HG03139 (cell line): ENCODE measurements at regions not wholly inside any gene's neighbourhood (a gene's known extent, or its start where the extent isn't known, plus 50 kb on each side); places are given as distances from the start of the nearest gene placed in this dataset.
"Not testable (repeated sequence)": the region's sequence is repeated elsewhere in the genome, so short reads cannot be mapped to it uniquely, and the experiment has no call there.

ENCODE experiments used
- ATAC-seq: cut with Tn5 transposase; IDR thresholded peaks from one replicate; pipeline ENCODE4 v1.9.1; 2021; ENCODE audit not compliant: unreplicated experiment

- ATAC-seq: not testable (repeated sequence)
These were observed 111.7 kb upstream of the CCZ1B start for GRCh38 chr7:6937746-6938145.

GRCh38 chr7:6938284-6938683 is 112.2 kb upstream of the CCZ1B start:
- not testable (repeated sequence) for ATAC-seq

DNA sequence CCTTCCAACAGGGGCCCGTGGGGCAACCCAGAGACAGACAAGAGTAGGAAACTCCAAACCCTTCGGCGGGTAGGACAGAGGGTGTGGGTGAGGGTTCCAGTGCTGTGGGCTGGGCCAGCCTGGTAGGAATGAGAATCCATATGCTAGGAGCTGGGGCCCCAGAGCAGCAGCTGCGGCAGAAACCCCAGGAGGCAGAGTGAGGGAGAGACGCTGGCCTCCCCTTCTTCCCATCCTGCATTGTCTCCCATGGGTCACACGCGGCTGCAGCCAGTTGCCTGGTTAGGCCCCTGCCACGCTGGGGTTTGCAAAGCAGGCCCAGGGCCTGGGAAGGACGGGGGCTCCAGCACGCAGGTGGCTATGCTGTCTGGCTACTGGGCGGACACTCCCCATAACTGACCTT is 113.1 kb upstream of the CCZ1B start:
- ATAC-seq: not testable (repeated sequence)

DNA sequence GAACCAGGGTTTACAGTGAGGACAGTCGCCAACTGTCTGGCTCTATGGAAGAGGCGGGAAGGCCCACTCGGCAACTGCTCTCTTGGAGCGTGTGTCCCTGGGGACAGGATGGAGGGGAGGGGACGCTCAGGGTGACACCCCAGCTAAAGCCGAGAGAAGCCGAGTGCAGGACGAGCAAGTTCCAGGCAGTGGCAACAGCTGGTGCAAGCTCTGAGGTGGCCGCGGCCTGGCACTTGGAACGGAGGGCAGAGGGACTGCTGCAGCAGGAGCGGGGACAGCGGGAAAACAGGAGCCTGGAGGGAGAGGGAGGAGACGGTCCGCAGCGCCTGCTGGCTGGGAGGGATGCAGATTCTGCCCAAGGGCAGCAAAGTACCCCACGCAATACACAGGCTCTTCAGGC is 113.8 kb upstream of the CCZ1B start:
- not testable (repeated sequence) for ATAC-seq

- not testable (repeated sequence) for ATAC-seq
These were observed 120.8 kb upstream of the CCZ1B start for GRCh38 chr7:6946873-6947272.

DNA sequence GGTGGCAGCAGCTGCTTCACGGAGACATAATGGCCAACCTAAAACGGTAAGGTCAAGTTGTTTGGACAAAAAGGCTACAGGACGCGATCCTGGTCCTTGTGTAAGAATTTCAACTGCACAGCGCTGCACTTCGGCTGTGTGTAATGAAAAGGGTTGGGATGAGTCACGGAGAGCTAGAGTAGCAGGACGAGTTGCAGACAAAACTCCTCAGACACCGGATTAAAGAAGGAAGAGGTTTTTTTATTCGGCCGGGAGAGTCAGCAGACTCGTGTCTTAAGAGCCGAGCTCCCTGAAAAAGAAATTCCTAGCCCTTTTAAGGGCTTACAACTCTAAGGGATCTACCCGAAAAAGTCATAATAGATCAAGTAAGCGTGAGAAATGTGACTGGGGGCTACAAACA is 124.2 kb upstream of the CCZ1B start:
- not testable (repeated sequence) for ATAC-seq

DNA sequence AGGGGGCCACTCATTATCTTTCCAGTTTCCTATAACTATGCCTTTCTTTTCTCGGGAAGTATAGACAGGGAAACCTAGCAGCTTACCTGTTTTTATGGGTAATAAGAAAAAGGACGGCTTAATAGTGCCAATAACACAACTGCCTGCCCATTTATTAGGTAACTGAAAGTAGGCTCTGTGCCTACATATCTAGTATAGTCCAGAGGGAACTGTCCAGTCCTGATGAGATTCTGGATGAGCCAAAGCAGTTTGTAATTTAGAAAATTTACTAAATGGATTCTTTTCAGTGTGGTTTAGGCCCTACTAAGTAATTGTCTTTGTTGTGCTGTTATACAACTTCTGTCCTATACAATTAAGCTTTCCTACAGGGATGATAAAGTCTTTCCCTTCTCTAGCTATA is 125.5 kb upstream of the CCZ1B start:
- ATAC-seq: not testable (repeated sequence)

GRCh38 chr7:6953138-6953797 is 127.2 kb upstream of the CCZ1B start:
- not testable (repeated sequence) for ATAC-seq

- not testable (repeated sequence) for ATAC-seq
These were observed 127.7 kb upstream of the CCZ1B start for GRCh38 chr7:6953798-6954181.

- ATAC-seq: not testable (repeated sequence)
These were observed 129.3 kb upstream of the CCZ1B start for GRCh38 chr7:6955385-6955784.

GRCh38 chr7:6955990-6956566 is 130.0 kb upstream of the CCZ1B start:
- ATAC-seq: not testable (repeated sequence)

GRCh38 chr7:6958371-6958770 is 132.3 kb upstream of the CCZ1B start:
- ATAC-seq: not testable (repeated sequence)

- ATAC-seq: not testable (repeated sequence)
These were observed 133.9 kb upstream of the CCZ1B start for GRCh38 chr7:6959942-6960341.

GRCh38 chr7:6962871-6963270 is 136.8 kb upstream of the CCZ1B start:
- ATAC-seq: not testable (repeated sequence)

- not testable (repeated sequence) for ATAC-seq
These were observed 139.0 kb upstream of the CCZ1B start for GRCh38 chr7:6965051-6965450.

DNA sequence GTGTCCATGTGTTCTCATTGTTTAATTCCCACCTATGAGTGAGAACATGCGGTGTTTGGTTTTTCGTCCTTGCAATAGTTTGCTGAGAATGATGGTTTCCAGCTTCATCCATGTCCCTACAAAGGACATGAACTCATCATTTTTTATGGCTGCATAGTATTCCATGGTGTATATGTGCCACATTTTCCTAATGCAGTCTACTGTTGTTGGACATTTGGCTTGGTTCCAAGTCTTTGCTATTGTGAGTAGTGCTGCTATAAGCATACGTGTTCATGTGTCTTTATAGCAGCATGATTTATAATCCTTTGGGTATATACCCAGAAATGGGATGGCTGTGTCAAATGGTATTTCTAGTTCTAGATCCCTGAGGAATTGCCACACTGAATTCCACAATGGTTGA is 144.1 kb upstream of the CCZ1B start:
- not testable (repeated sequence) for ATAC-seq

DNA sequence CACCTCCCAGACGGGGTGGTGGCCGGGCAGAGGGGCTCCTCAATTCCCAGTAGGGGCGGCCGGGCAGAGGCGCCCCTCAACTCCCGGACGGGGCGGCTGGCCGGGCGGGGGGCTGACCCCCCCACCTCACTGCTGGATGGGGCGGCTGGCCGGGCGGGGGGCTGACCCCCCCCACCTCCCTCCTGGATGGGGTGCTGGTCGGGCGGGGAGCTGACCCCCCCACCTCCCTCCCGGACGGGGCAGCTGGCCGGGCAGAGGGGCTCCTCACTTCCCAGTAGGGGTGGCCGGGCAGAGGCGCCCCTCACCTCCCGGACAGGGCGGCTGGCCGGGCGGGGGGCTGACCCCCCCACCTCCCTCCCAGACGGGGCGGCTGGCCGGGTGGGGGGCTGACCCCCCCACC is 148.8 kb upstream of the CCZ1B start:
- not testable (repeated sequence) for ATAC-seq

DNA sequence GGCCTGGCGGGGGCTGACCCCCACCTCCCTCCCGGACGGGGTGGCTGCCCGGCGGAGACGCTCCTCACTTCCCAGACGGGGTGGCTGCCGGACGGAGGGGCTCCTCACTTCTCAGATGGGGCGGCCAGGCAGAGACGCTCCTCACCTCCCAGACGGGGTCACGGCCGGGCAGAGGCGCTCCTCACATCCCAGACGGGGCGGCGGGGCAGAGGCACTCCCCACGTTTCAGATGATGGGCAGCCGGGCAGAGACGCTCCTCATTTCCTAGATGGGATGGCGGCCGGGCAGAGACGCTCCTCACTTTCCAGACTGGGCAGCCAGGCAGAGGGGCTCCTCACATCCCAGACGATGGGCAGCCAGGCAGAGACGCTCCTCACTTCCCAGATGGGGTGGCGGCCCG is 149.3 kb upstream of the CCZ1B start:
- ATAC-seq: not testable (repeated sequence)

DNA sequence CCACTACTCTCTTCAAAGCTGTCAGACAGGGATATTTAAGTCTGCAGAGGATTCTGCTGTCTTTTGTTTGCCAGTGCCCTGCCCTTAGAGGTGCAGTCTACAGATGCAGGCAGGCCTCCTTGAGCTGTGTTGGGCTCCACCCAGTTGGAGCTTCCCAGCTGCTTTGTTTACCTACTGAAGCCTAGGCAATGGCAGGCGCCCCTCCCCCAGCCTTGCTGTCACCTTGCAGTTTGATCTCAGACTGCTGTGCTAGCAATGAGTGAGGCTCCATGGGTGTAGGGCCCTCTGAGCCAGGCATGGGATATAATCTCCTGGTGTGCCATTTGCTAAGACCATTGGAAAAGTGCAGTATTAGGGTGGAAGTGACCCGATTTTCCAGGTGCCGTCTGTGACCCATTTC is 151.3 kb upstream of the CCZ1B start:
- not testable (repeated sequence) for ATAC-seq

DNA sequence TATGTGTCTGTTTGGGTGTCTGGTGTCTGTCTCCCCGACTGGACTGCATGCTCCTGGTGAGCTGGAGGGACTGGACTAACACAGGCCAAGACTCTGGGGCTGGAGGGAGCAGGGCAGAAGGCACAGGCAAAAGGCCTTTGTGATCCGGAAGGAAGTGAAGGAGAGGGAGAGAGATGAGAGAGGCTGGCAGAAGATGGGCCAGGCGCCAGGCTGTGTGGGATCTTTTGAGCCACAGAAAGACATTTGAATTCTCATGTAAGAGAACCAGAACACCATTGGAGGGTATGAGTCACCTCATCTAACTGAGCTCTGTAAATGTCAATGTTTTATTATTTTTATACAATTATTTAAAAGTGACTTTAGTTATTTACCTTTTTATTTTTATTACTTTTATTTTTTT is 152.3 kb upstream of the CCZ1B start:
- ATAC-seq: not testable (repeated sequence)

DNA sequence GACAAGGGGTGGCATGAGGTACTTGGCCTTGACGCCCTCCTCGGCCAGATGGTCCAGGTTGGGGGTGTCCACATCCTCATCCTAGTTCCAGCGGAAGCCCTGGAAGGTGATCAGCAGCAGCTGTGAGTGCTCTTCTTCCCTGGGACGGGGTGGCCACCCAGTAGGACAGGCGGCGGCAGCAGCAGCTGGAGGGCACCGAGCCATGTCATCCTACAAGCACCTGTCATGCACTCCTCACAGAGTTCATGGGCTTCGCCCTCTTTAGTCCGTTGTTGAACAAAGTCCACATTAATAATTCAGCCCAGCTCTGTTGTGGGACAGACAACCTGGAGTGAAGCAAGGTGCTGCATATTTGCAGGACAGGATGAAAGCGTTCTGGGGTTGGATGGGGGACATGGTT is 153.4 kb upstream of the CCZ1B start:
- ATAC-seq: not testable (repeated sequence)

GRCh38 chr7:6982375-6982774 is 156.3 kb upstream of the CCZ1B start:
- ATAC-seq: not testable (repeated sequence)

DNA sequence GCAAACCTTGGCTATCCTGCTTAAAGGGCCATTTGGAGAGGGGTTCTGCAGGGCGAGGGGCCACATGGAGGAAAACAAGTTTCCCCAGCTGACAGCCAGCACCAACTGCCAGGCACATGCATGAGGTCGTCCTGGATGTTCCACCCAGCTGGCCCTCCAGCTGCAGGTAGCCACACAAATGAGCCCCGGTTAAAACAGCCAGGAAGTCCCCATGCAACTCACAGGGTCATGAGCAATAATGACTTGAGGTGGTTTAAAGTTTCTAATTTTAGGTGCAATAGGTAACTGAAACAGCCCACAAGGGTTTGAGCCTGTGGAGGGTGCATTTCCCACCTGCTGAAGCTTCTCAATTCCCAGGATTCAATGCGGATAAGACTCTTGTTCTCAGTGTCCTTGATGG is 160.8 kb upstream of the CCZ1B start:
- ATAC-seq: not testable (repeated sequence)
